Progenitor cell of endocrine pancreas (in vitro differentiated cells): ENCODE measurements at regions not wholly inside any gene's neighbourhood (a gene's known extent, or its start where the extent isn't known, plus 50 kb on each side); places are given as distances from the start of the nearest gene placed in this dataset.
A peak's percentile ranks its signal among the peaks of the same experiment; 100 is the strongest.

ENCODE experiments used
- DNase-seq: peaks from one replicate; pipeline ENCODE4 v3.0.0; 2021; ENCODE audit warnings: low spot score; ENCODE audit not compliant: unreplicated experiment
- H3K27ac Mint-ChIP-seq: 2 replicates; pipeline ENCODE4 v1.8.0; 2021; ENCODE audit warnings: mild to moderate bottlenecking, moderate library complexity, mixed read lengths
- H3K27me3 Mint-ChIP-seq: 2 replicates; pipeline ENCODE4 v1.8.0; 2021; ENCODE audit warnings: mixed read lengths
- H3K36me3 Mint-ChIP-seq: 2 replicates; pipeline ENCODE4 v1.8.0; 2022; ENCODE audit warnings: mixed read lengths; ENCODE audit not compliant: insufficient read depth
- H3K4me1 Mint-ChIP-seq: 2 replicates; pipeline ENCODE4 v1.8.0; 2021; ENCODE audit warnings: low read depth, mixed read lengths
- H3K4me3 Mint-ChIP-seq: 2 replicates; pipeline ENCODE4 v1.8.0; 2021; ENCODE audit warnings: low read depth, mild to moderate bottlenecking, moderate library complexity, mixed read lengths
- H3K9me3 Mint-ChIP-seq: 2 replicates; pipeline ENCODE4 v1.8.0; 2021; ENCODE audit warnings: low read depth, mixed read lengths
- TF ChIP-seq, protein P1 (sequence below): fragments of 200-600 bp; sonication (generic); IDR thresholded peaks from one replicate; pipeline ENCODE4 v1.5.0; 2021; ENCODE audit warnings: antibody characterized with exemption, mild to moderate bottlenecking; ENCODE audit not compliant: unreplicated experiment

- TF ChIP-seq, protein P1, sequence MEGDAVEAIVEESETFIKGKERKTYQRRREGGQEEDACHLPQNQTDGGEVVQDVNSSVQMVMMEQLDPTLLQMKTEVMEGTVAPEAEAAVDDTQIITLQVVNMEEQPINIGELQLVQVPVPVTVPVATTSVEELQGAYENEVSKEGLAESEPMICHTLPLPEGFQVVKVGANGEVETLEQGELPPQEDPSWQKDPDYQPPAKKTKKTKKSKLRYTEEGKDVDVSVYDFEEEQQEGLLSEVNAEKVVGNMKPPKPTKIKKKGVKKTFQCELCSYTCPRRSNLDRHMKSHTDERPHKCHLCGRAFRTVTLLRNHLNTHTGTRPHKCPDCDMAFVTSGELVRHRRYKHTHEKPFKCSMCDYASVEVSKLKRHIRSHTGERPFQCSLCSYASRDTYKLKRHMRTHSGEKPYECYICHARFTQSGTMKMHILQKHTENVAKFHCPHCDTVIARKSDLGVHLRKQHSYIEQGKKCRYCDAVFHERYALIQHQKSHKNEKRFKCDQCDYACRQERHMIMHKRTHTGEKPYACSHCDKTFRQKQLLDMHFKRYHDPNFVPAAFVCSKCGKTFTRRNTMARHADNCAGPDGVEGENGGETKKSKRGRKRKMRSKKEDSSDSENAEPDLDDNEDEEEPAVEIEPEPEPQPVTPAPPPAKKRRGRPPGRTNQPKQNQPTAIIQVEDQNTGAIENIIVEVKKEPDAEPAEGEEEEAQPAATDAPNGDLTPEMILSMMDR: peak; percentile 53
- peaks cover 3% of the 10 kb centered on the region for H3K36me3 Mint-ChIP-seq
- H3K27me3 Mint-ChIP-seq: no peaks in the 10 kb centered on the region
- no peak for DNase-seq
- H3K27ac Mint-ChIP-seq: no peak overlapping the region
- no peaks in the 10 kb centered on the region for H3K4me1 Mint-ChIP-seq
- no peak overlapping the region for H3K4me3 Mint-ChIP-seq
- peaks cover 19% of the 10 kb centered on the region for H3K9me3 Mint-ChIP-seq
Measured at GRCh38 chr4:119785963-119786362, 157.4 kb upstream of the PDE5A start.

DNA sequence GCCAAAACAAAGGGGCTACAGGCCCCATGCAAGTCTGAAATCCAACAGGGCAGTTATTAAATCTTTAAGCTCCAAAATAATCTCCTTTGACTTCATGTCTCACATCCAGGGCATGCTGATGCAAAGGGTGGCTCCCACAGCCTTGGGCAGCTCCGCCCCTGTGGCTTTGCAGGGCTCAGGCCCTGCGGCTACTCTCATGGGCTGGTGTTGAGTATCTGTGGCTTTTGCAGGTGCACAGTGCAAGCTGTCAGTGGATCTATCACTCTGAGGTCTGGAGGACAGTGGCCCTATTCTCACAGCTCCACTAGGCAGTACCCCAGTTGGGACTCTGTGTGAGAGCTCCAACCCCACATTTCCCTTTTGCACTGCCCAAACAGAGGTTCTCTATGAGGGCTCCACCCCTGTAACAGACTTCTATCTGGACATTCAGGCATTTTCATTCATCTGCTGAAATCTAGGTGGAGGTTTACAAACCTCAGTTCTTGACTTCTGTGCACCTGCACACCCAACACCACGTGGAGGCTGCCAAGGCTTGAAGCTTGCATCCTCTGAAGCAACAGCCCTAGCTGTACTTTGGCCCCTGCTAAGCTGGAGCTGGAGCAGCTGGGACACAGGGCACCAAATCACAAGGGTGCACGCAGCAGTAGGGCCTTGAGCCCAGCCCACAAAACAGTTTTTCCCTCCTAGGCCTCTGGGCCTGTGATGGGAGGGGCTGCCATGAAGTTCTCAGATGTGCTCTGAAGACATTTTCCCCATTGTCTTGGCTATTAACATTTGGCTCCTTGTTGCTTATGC lies 154.8 kb upstream of the PDE5A start:
- Mint-ChIP-seq H3K4me3 (no peak overlapping the region), H3K9me3 (peaks cover 16% of the 10 kb centered on the region), H3K27me3 (no peaks in the 10 kb centered on the region), H3K36me3 (peaks cover 3% of the 10 kb centered on the region), H3K27ac (no peak overlapping the region), H3K4me1 (no peaks in the 10 kb centered on the region)
- no peak for DNase-seq
- TF ChIP-seq, protein P1: no peak

GRCh38 chr4:119781044-119781443 lies 152.4 kb upstream of the PDE5A start:
- Mint-ChIP-seq H3K27ac (no peak overlapping the region), H3K4me1 (no peaks in the 10 kb centered on the region), H3K4me3 (no peak overlapping the region), H3K27me3 (no peaks in the 10 kb centered on the region), H3K36me3 (peaks cover 3% of the 10 kb centered on the region), H3K9me3 (peaks cover 16% of the 10 kb centered on the region)
- TF ChIP-seq, protein P1: no peak
- no peak for DNase-seq

DNA sequence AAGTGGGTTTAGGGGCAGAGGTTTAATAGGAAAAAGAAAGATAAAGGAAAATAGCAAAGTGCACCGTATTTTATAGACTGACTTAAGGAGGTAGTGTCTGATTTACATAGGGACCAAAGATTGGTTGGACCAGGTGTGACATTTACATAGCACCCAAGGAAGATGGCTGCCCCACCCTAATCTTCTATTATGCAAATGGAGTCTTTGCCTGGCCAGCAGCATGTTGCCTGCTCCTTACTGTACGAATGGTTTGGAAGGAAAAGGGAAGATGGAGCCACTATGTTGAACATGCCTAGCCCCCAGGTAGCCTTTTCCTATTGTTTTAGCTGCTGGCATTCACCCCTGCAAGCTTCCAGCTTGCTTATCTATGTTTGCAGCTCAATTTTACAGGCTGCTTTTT lies 146.2 kb upstream of the PDE5A start:
- no peak overlapping the region for H3K4me3 Mint-ChIP-seq
- no peaks in the 10 kb centered on the region for H3K4me1 Mint-ChIP-seq
- H3K9me3 Mint-ChIP-seq: no peaks in the 10 kb centered on the region
- no peak for DNase-seq
- TF ChIP-seq, protein P1: no peak
- H3K27me3 Mint-ChIP-seq: no peaks in the 10 kb centered on the region
- no peak overlapping the region for H3K27ac Mint-ChIP-seq
- H3K36me3 Mint-ChIP-seq: no peaks in the 10 kb centered on the region

DNA sequence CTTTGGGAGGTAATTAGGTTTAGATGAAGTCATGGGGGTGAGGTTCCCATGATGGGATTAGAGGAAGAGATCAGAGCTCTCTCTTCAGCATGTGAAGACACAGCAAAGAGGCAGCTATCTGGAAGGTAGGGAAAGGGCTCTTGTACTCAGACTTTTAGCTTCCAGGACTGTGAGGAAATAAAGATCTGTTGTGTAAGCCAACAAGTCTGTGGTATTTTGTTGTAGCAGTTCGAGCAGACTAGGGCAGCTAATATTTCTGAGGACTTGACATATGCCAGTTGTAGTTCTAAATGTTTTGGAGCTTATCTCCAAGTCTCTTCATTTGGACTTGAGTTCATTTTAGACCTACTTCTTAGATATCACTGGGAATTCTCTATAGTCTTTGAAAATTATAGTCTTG lies 137.3 kb upstream of the PDE5A start:
- Mint-ChIP-seq H3K4me1 (no peaks in the 10 kb centered on the region), H3K27me3 (no peaks in the 10 kb centered on the region), H3K27ac (no peak overlapping the region), H3K4me3 (no peak overlapping the region), H3K36me3 (no peaks in the 10 kb centered on the region), H3K9me3 (no peaks in the 10 kb centered on the region)
- DNase-seq: no peak
- TF ChIP-seq, protein P1: no peak
